ENCODE measurements at regions not wholly inside any gene's neighbourhood (a gene's known extent, or its start where the extent isn't known, plus 50 kb on each side); places are given as distances from the start of the nearest gene placed in this dataset.
"Not testable (repeated sequence)": the region's sequence is repeated elsewhere in the genome, so short reads cannot be mapped to it uniquely, and the experiment has no call there.

GRCh38 chr1:116289193-116289592 is 83.9 kb upstream of the ATP1A1 start:
- no peak overlapping the region for H3K4me3 ChIP-seq (replicated peaks; ENCODE audit: low read depth, low read length)
- H3K27me3 ChIP-seq (replicated peaks; ENCODE audit: control insufficient read depth, insufficient read depth, low read length), result no peaks in the 10 kb centered on the region
- TF ChIP-seq CTCF (IDR thresholded peaks at IDR 0.05; ENCODE audit: insufficient read depth, low read length, poor library complexity, severe bottlenecking), result no peak
- no peaks in the 10 kb centered on the region for H3K36me3 ChIP-seq (ENCODE audit: control insufficient read depth, insufficient read depth, low read length)
- no peak for DNase-seq (ENCODE audit: extremely low read depth, insufficient read length)

GRCh38 chr1:116290085-116290705 is 82.8 kb upstream of the ATP1A1 start:
- no peak for DNase-seq (ENCODE audit: extremely low read depth, insufficient read length)
- TF ChIP-seq CTCF (IDR thresholded peaks at IDR 0.05; ENCODE audit: insufficient read depth, low read length, poor library complexity, severe bottlenecking), result no peak
- H3K36me3 ChIP-seq (ENCODE audit: control insufficient read depth, insufficient read depth, low read length), result no peaks in the 10 kb centered on the region
- no peak overlapping the region for H3K4me3 ChIP-seq (replicated peaks; ENCODE audit: low read depth, low read length)
- H3K27me3 ChIP-seq (replicated peaks; ENCODE audit: control insufficient read depth, insufficient read depth, low read length), result no peaks in the 10 kb centered on the region

GRCh38 chr1:116291024-116291423 is 82.0 kb upstream of the ATP1A1 start:
- no peaks in the 10 kb centered on the region for H3K27me3 ChIP-seq (replicated peaks; ENCODE audit: control insufficient read depth, insufficient read depth, low read length)
- no peak for TF ChIP-seq CTCF (IDR thresholded peaks at IDR 0.05; ENCODE audit: insufficient read depth, low read length, poor library complexity, severe bottlenecking)
- H3K4me3 ChIP-seq (replicated peaks; ENCODE audit: low read depth, low read length), result no peak overlapping the region
- no peak for DNase-seq (ENCODE audit: extremely low read depth, insufficient read length)
- H3K36me3 ChIP-seq (ENCODE audit: control insufficient read depth, insufficient read depth, low read length), result no peaks in the 10 kb centered on the region

- H3K36me3 ChIP-seq (ENCODE audit: control insufficient read depth, insufficient read depth, low read length), result no peaks in the 10 kb centered on the region
- no peak for TF ChIP-seq CTCF (IDR thresholded peaks at IDR 0.05; ENCODE audit: insufficient read depth, low read length, poor library complexity, severe bottlenecking)
- DNase-seq (ENCODE audit: extremely low read depth, insufficient read length), result no peak
- no peaks in the 10 kb centered on the region for H3K27me3 ChIP-seq (replicated peaks; ENCODE audit: control insufficient read depth, insufficient read depth, low read length)
- no peak overlapping the region for H3K4me3 ChIP-seq (replicated peaks; ENCODE audit: low read depth, low read length)
Observed at GRCh38 chr1:116292929-116293725, 79.9 kb upstream of the ATP1A1 start.

GRCh38 chr1:116297495-116298212 is 75.4 kb upstream of the ATP1A1 start:
- no peak overlapping the region for H3K4me3 ChIP-seq (replicated peaks; ENCODE audit: low read depth, low read length)
- TF ChIP-seq CTCF (IDR thresholded peaks at IDR 0.05; ENCODE audit: insufficient read depth, low read length, poor library complexity, severe bottlenecking), result no peak
- no peaks in the 10 kb centered on the region for H3K36me3 ChIP-seq (ENCODE audit: control insufficient read depth, insufficient read depth, low read length)
- no peak for DNase-seq (ENCODE audit: extremely low read depth, insufficient read length)
- H3K27me3 ChIP-seq (replicated peaks; ENCODE audit: control insufficient read depth, insufficient read depth, low read length), result no peaks in the 10 kb centered on the region

- H3K36me3 ChIP-seq (ENCODE audit: control insufficient read depth, insufficient read depth, low read length); DNase-seq (ENCODE audit: extremely low read depth, insufficient read length); H3K4me3 ChIP-seq (replicated peaks; ENCODE audit: low read depth, low read length); H3K27me3 ChIP-seq (replicated peaks; ENCODE audit: control insufficient read depth, insufficient read depth, low read length): not testable (repeated sequence)
Observed at GRCh38 chr1:116298213-116298579, 74.8 kb upstream of the ATP1A1 start.

All from GM06990 (cell line).